KBM-7 (cell line): ENCODE measurements at regions not wholly inside any gene's neighbourhood (a gene's known extent, or its start where the extent isn't known, plus 50 kb on each side); places are given as distances from the start of the nearest gene placed in this dataset.

Source experiments
- DNase-seq: peaks from one replicate; pipeline ENCODE4 v3.0.0-alpha.2; 2015
- in situ Hi-C: fragments of 300-500 bp; cut with MboI; formaldehyde crosslinking; loops from 2 replicates; pipeline ENCODE4 v1.14.3; 2020; ENCODE audit warnings: low sequenced_read_pairs, low pct_unique_long_range_greater_than_20kb, mixed read lengths

DNA sequence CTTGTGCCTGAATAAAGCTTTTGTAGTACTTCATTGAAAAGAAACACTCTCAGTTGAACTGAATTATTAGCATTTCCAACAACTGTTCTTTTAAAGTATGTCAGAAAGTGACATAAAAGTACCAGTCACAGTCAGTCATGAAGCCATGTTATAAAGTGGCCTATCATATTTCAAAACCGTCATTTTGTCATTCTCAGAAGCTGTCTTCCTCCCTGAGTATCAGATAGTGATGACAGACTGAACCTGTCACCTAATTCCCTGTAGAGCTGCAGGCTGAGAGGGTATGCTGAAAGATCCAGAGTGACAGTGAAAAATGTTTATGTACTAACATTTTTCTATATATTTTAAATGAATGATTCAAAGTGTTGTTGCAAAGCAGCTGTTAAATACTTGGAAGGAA lies 1121.7 kb upstream of the PRMT6 start:
- in situ Hi-C loops: no loop called here
- no peak for DNase-seq

DNA sequence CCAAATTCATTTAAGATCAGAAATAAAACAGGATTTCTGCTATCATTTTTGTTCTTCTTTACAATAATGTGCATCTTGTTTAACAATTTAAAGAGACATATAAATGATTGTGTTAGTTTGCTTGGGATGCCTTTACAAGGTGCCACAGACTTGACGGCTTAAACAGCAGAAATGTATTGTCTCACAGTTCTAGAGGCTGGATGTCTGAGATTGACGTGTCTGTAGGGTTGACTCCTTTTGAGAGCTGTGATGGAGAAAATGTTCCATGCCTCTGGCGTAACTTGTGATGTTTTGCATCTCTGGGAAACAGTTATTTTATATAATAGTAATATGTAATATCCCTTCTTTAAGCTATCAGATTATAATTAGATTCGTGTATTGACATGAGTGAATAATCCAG lies 1091.6 kb upstream of the PRMT6 start:
- in situ Hi-C loops: no loop called here
- DNase-seq: no peak

GRCh38 chr1:105997516-105997915 lies 1059.0 kb upstream of the PRMT6 start:
- no peak for DNase-seq
- in situ Hi-C loops: no loop called here

GRCh38 chr1:106022312-106022902 lies 1034.1 kb upstream of the PRMT6 start:
- no peak for DNase-seq
- in situ Hi-C loops: no loop called here

DNA sequence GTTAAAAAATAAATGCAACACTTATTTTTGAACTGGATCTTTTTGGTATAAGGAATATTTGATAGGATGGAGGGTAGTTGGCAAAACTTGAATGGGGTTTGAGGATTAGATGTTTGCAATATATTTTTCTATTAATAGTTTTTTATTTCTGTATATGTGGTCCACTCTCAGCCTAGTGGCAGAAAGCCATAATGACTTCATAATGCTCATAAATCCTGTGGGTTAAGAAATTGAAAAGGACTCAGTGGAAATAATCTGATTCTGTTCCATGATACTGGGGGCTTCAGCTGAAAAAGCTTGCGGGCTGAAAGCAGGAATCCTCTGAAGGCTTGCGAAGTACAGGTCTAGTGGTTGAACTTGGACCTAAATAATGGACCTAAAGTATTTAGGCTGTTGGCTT lies 1028.6 kb upstream of the PRMT6 start:
- in situ Hi-C loops: no loop called here

GRCh38 chr1:106037526-106037925 lies 1018.9 kb upstream of the PRMT6 start:
- in situ Hi-C loops: no loop called here
- DNase-seq: no peak

More for the DNA sequence above, 1028.6 kb upstream of the PRMT6 start:
- no peak for DNase-seq

- in situ Hi-C loops: no loop called here
- no peak for DNase-seq
These were observed 1018.2 kb upstream of the PRMT6 start for GRCh38 chr1:106038260-106038659.

- in situ Hi-C loops: no loop called here
- no peak for DNase-seq
These were observed 1012.5 kb upstream of the PRMT6 start for GRCh38 chr1:106043971-106044370.

GRCh38 chr1:106047210-106047609 lies 1009.3 kb upstream of the PRMT6 start:
- DNase-seq: no peak
- in situ Hi-C loops: no loop called here

DNA sequence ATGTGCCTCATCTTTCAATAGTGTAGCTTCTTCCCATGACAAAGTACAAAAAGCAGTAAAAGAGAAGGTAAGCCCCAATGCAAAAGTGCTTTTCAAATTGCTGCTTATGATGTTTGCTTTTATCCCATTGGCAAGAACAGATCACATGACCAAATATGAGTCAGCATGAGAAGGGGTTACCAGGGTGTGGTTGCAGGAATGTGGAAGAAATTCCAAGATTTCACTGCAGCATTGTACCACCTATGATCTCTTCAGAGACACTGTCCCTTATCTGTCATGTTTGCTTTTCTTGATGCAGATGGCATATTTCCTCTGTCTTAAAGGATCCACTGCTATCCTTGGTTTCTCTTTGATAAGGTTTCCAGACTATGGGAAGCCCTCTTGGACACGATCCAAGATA lies 1006.9 kb upstream of the PRMT6 start:
- DNase-seq: no peak
- in situ Hi-C loops: no loop called here

DNA sequence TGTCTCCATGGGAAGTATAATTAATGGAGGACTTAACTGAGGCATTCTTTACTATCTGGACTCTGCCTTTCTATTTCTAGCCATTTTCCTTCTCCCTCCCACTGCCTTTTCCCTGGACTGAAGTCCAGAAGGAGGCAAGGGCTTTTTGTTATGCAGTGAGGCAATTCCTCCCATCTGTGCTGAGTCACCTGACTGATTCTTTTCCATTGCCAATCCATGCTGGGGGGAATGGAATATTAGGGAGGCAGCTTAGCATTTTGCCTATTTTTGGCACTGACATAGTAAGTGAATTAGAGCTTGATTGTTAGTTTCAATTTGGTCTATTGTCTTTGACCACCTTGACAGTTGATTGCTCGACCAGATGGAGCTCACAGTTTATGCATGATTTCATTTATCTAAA lies 1000.6 kb upstream of the PRMT6 start:
- no peak for DNase-seq
- in situ Hi-C loops: no loop called here

GRCh38 chr1:106061586-106062495 lies 994.6 kb upstream of the PRMT6 start:
- in situ Hi-C loops: no loop called here
- no peak for DNase-seq

DNA sequence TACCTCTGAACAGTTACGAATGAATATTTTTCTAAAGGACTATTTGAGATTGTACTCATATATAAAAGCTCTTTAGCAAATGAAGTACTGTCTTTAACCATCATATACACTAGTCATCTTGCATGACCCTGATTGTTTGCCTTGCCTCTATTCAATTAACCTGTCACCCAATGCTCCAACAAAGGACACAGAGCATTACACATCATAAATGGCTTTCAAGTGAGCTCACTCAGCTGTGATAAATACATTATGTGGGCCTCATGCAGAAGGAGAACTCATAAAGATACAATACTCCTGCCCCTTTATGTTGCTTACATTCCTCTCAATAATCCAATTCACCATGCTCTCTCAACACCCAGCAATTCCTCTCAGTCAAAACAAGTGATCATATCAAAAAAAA lies 993.0 kb upstream of the PRMT6 start:
- in situ Hi-C loops: no loop called here
- DNase-seq: no peak

DNA sequence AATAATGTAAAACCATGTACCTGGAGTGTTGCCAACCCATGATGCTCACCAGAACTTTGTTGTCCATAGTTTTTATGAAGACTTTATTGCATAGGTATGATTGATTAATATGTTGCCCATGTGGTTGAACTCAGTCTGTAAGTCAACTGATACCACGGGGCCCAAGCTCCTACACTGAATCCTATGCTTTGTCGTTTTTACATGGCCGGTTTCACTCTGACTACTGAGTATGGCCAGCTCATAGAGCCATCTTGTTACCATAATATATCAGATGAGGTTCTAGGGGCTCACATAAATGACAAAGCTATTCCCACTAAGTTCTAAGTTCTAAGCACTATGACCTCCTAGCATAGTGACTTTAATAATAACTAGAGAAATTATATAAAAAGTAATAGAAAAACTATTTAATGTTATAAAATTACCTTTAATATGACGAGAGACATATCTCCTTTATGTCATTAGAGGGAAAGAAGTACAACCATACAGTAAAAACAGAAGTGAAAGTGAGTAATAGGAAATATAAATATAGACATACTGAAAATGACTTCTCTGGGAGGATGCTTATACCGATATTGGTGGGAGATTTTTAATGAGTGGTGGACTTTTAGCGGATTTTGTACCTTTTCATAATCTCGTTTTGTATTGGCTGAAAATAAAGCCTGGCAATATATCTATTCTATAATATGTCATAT lies 983.4 kb upstream of the PRMT6 start:
- in situ Hi-C loops: no loop called here
- no peak for DNase-seq

DNA sequence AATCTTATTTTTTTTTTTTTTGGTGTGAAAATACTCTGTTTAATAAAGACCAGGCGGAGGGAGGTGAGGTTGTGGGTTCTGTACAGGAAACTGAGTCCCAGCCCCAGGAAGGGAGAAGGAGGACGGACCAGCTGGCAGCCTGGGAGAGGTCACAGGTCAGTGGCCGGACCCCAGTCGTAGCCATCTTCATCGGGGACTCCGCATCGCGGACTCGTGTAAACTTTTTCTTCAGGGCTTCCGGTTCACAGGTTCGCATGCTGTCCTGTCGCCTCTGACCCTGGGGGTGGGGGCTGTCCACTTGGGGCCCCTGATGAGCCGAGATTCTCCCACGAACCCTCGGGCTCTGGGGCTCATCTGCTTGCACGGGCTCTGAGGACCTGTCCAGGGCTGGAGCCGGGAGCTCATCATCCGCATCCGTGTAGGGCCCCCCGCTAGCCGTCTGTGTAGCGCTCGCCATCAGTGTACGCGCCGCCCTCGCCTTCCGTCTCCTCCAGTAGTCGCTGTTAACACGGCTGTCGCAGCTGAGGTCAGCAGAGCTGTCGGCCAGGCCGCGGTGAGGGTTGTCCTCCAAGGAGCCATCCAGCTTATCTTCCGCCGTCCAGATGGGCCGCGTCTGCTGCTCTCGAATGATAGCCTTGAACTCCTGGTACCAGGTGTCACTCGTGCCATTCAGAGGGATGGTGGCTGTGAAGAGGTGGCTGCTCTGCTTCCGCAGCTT lies 975.7 kb upstream of the PRMT6 start:
- no peak for DNase-seq
- in situ Hi-C loops: no loop called here

GRCh38 chr1:106111044-106111443 lies 945.4 kb upstream of the PRMT6 start:
- in situ Hi-C loops: no loop called here
- no peak for DNase-seq

GRCh38 chr1:106113851-106114250 lies 942.6 kb upstream of the PRMT6 start:
- in situ Hi-C loops: no loop called here
- DNase-seq: no peak

- DNase-seq: no peak
- in situ Hi-C loops: no loop called here
These were observed 935.7 kb upstream of the PRMT6 start for GRCh38 chr1:106120789-106121188.

DNA sequence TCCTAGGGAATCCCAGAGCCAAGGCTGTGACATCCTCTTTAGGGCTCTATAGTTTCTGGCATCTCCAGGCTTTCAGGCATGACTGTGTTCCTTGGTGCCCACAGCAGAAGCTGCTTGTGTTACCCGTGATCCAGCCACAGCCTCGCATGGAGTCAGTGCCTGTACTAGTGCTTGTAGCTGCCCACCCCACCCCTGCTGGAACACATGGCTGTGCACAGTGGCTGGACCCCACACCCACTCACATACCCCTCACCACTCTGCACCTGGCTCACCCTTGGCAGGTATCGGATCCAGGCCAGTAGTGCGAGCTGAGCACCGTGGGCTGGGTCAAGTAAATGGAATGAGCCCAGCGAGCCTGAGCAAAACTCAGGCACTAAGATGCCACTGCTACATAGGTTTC lies 934.7 kb upstream of the PRMT6 start:
- no peak for DNase-seq
- in situ Hi-C loops: no loop called here

DNA sequence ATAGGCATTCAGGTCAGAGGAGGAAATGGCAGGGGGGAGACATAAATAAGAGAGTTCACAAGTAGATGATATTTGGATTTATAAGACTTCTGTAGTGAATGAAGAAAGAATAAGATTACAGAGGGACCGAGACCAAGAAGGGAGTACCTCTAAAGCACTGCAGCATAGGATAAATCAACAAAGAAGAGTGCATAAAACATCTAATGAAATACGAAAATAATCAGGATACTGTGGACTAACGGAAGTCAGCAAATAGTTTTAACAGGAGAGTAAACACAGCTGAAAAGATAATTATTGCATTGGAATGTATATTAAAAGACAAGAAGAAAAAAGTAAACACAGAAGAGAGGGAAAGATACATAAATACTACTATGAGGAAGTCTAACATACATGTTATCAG lies 921.9 kb upstream of the PRMT6 start:
- no peak for DNase-seq
- in situ Hi-C loops: no loop called here
